ENCODE measurements at regions not wholly inside any gene's neighbourhood (a gene's known extent, or its start where the extent isn't known, plus 50 kb on each side); places are given as distances from the start of the nearest gene placed in this dataset.

DNA sequence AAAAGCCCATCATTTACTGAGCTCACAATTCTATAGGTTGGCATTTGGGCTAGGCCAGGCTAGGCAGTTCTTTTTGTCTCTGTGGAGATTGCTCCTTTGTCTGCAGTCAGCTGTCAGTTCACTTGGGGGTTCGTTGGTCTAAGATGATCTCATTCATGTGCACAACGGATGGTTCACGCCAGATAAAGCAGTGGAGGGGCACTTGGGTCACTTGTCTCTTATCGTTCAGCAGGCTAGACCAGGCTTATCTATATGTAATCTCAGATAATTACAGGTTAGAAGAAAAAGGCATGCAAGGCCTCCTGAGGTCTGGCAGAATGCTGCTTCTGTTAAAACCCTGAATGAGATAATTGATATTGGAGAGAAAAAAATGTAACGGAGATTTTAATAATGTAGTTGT is 119.0 kb upstream of the ATP2B1 start:
- no peaks in the 10 kb centered on the region for H3K27me3 ChIP-seq (ENCODE audit: control insufficient read depth in 4 of 4, insufficient read depth in 4 of 4, low read length in 3 of 4)
- DNase-seq (ENCODE audit: low spot score), result no peak
- no peak overlapping the region for H3K4me3 ChIP-seq (ENCODE audit: low read depth in 1 of 3, low read length in 3 of 3)
- no peak overlapping the region for H3K9ac ChIP-seq (ENCODE audit: low read depth in 1 of 2, low read length in 2 of 2)
- no peaks in the 10 kb centered on the region for H3K36me3 ChIP-seq (ENCODE audit: control insufficient read depth in 4 of 4, insufficient read depth in 3 of 4, low read depth in 1 of 4, low read length in 3 of 4)
- H3K27ac ChIP-seq (ENCODE audit: low read depth in 1 of 2, low read length in 2 of 2), result no peak overlapping the region
- H3K4me1 ChIP-seq (ENCODE audit: control insufficient read depth in 4 of 4, insufficient read depth in 4 of 4, low read length in 3 of 4), result no peaks in the 10 kb centered on the region
- TF ChIP-seq CTCF (IDR thresholded peaks at IDR 0.05; ENCODE audit: low read depth, low read length, missing input control) (no peak), JUND (IDR thresholded peaks at IDR 0.05) (no peak), SP1 (IDR thresholded peaks at IDR 0.05) (no peak), FOXA1 (IDR thresholded peaks at IDR 0.05) (no peak), HNF4G (IDR thresholded peaks at IDR 0.05) (no peak), YY1 (IDR thresholded peaks at IDR 0.05) (no peak), RXRA (IDR thresholded peaks at IDR 0.05) (no peak), TAF1 (conservative IDR thresholded peaks at IDR 0.05) (no peak), GABPA (IDR thresholded peaks at IDR 0.05 in 1 of 2, conservative IDR thresholded peaks at IDR 0.05 in 1 of 2) (no peak), ZBTB33 (IDR thresholded peaks at IDR 0.05) (no peak), NR2F2 (IDR thresholded peaks at IDR 0.05) (no peak), HNF4A (conservative IDR thresholded peaks at IDR 0.05) (no peak), FOXA2 (IDR thresholded peaks at IDR 0.05) (no peak), RAD21 (IDR thresholded peaks at IDR 0.05) (no peak), EGR1 (IDR thresholded peaks at IDR 0.05; ENCODE audit: low read depth in 2 of 2) (no peak)
- TF ChIP-seq, protein P1, sequence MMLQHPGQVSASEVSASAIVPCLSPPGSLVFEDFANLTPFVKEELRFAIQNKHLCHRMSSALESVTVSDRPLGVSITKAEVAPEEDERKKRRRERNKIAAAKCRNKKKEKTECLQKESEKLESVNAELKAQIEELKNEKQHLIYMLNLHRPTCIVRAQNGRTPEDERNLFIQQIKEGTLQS (IDR thresholded peaks at IDR 0.05), result no peak
- TF ChIP-seq, protein P2, sequence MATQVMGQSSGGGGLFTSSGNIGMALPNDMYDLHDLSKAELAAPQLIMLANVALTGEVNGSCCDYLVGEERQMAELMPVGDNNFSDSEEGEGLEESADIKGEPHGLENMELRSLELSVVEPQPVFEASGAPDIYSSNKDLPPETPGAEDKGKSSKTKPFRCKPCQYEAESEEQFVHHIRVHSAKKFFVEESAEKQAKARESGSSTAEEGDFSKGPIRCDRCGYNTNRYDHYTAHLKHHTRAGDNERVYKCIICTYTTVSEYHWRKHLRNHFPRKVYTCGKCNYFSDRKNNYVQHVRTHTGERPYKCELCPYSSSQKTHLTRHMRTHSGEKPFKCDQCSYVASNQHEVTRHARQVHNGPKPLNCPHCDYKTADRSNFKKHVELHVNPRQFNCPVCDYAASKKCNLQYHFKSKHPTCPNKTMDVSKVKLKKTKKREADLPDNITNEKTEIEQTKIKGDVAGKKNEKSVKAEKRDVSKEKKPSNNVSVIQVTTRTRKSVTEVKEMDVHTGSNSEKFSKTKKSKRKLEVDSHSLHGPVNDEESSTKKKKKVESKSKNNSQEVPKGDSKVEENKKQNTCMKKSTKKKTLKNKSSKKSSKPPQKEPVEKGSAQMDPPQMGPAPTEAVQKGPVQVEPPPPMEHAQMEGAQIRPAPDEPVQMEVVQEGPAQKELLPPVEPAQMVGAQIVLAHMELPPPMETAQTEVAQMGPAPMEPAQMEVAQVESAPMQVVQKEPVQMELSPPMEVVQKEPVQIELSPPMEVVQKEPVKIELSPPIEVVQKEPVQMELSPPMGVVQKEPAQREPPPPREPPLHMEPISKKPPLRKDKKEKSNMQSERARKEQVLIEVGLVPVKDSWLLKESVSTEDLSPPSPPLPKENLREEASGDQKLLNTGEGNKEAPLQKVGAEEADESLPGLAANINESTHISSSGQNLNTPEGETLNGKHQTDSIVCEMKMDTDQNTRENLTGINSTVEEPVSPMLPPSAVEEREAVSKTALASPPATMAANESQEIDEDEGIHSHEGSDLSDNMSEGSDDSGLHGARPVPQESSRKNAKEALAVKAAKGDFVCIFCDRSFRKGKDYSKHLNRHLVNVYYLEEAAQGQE (IDR thresholded peaks at IDR 0.05), result no peak
- TF ChIP-seq, protein P3, sequence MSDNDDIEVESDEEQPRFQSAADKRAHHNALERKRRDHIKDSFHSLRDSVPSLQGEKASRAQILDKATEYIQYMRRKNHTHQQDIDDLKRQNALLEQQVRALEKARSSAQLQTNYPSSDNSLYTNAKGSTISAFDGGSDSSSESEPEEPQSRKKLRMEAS (IDR thresholded peaks at IDR 0.05), result no peak
- 58% methylated on average over 5 of the region's 5 CpGs for WGBS
- no peaks in the 10 kb centered on the region for H3K9me3 ChIP-seq (ENCODE audit: control insufficient read depth in 4 of 4, low read length in 3 of 4)
